T-helper 1 cell treated with Interleukin-12 subunit alpha and Interleukin-12 subunit beta and Interleukin-4 antibody, amounts not matched to agents 30 ng/mL and 1 ng/mL, for 36 hours (primary cell): ENCODE measurements at regions not wholly inside any gene's neighbourhood (a gene's known extent, or its start where the extent isn't known, plus 50 kb on each side); places are given as distances from the start of the nearest gene placed in this dataset.

Experiments used
- intact Hi-C: fragments of 100-400 bp; cut with micrococcal nuclease; formaldehyde crosslinking; loops from one replicate; pipeline ENCODE4 v1.15.1; 2024

DNA sequence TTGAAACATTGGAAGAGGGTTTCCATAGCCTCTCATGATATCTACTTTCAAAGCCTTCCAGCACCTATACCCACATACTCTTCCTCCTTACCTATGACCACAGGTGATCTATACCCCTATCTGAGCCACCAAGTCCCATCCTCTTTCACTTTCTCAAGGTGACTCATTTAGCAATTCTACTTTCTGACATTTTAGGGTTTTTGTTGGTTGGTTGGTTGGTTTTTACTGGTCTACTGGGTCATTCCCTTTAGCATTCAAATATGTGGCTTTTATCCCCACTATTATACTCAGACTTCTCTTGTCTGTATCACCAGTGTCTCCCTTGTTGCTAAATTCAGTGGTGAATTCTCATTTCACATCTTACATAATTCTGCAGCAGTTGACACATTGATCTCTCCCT is 130.4 kb upstream of the STEAP4 start:
- intact Hi-C loops: no loop called here

GRCh38 chr7:88432301-88432700 is 125.6 kb upstream of the STEAP4 start:
- intact Hi-C loops: no loop called here

- intact Hi-C loops: no loop called here
Measured at GRCh38 chr7:88431882-88432281, 125.2 kb upstream of the STEAP4 start.

- intact Hi-C loops: no loop called here
Measured at GRCh38 chr7:88429382-88429781, 122.7 kb upstream of the STEAP4 start.

GRCh38 chr7:88402529-88402928 is 95.8 kb upstream of the STEAP4 start:
- intact Hi-C loops: no loop called here

DNA sequence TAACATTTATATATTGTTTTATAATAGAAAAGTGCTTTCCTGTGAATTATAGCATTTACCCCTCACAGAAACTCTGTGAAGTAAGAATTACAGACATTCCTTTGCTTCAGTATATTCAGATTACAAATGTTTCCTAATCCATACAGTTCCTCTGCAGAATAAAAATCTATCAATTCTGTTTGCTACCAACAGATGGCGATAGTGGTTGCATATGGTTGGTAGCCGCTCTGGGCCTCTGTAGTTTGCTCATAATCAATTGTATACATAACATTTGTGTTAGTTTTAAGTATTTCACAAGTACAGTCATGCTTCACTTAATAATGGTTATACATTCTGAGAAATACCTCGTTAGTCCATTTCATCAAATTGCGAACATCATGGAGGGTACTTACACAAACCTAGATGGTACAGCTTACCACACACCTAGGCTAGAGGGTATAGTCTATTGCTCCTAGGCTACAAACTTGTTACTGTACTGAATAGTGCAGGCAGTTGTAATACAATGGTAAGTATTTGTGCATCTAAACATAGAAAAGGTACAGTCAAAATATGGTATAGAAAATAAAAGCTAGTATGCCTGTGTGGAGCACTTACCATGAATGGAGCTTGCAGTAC is 94.4 kb upstream of the STEAP4 start:
- intact Hi-C loops: loop anchor here (2.0 kb wide), 1 partner anchor 1222 kb away; no protein-coding TSS in a partner anchor

- intact Hi-C loops: loop anchor here (2.0 kb wide), 1 partner anchor 1223 kb away; no protein-coding TSS in a partner anchor
Measured at GRCh38 chr7:88399696-88400240, 93.1 kb upstream of the STEAP4 start.

GRCh38 chr7:88399036-88399435 is 92.3 kb upstream of the STEAP4 start:
- intact Hi-C loops: no loop called here

DNA sequence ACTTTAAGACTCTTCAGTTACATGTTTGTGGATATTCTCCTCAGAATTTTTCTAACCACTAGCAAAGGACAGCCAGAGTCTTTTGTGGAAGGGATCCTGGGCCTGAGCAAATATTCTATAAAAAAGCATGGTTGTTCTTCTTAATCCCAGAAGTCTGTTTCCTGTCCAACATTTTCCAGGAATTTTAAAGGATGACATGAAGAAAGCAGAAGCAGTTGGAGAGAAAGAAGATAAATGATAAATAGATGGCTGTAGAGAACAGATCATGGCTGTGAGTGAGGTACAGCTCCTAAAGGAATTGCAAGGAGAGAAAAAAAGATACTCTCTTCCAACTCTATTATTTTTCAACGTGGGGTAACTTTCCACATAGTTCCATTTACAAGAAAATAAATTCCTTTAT is 91.8 kb upstream of the STEAP4 start:
- intact Hi-C loops: no loop called here

DNA sequence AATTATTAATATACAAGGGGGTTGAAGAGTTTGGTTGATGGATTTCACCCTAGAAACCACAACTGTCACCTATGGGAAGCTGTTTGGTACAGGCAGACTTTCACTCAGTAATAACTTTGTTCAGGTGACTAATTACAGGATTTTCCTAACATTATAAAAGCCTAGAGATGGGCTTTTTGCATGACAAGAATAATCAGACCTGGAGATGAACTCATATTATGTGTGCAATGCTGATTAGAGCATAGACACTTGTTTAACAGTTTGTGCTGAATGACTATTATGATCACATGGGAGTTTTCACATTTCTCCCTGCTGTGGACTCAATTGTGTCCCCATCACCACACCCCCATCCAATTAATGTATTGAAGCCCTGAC is 90.2 kb upstream of the STEAP4 start:
- intact Hi-C loops: no loop called here

DNA sequence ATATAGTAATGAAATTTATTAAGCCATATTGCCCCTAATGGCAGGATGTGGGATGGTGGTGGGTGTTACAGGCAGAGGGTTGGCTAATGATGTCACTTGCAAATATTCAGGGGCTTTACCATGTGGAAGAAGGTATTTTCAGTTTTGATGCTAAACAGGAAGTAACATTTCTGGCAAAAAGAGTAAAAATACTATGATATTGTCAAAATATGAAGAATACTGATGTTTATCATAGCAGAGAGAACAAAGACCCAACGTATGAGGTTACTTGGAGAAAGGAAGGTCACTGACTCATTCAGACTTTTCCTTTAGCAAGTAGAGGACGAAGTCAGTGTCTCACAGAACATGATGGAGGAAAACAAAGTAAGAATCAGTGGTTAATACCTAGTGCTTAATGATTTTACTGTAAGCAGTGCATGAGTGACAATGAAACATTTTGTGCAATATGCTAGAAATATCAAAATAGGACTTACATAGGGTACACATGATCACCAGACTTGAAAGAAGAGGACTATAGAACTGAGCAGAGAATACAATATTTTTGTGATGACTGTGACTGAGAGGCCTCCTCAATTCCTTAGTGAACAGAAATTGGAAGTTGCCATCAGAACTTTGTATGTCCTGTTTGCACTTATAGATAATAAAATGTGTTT is 89.7 kb upstream of the STEAP4 start:
- intact Hi-C loops: no loop called here

- intact Hi-C loops: no loop called here
Measured at GRCh38 chr7:88395715-88396114, 89.0 kb upstream of the STEAP4 start.

- intact Hi-C loops: no loop called here
Measured at GRCh38 chr7:88391247-88391646, 84.6 kb upstream of the STEAP4 start.

DNA sequence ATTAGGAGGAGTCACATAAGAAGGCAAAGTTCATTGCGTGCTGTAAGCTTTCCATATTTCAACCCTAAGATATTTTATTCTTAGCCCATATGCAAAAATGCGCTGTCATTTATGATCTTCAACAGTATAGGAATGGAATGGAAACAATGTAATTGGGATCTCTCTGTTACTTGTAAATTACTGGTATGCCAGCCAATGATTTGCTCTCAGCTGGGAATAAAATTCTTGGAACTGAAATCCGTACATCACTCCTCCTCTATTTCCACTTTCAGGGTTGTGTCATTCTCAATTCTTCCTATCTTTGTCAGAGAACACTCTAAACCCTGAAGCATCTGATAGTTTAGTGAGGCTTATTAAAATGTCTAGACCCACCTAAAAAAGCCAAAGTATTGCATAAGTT is 80.7 kb upstream of the STEAP4 start:
- intact Hi-C loops: no loop called here

GRCh38 chr7:88386665-88387156 is 80.0 kb upstream of the STEAP4 start:
- intact Hi-C loops: no loop called here

DNA sequence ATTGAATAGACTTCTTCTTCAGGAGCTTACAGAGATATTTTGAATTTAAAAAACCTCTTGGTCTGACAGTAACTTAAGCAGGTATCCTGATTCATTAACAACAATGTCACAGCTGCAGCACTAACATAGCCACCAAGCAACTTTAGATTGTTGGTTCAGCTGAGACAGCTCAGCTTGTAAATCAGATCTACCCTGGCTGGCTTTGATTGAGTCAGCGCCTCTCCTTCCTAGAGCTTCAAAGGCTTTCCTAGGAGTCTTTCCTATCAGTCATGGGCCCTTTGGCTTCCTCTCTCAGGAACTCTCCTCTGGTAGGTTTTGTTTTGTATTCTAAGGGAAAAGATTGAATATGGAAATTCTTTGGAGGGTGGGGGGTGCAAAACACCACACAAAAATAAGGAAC is 70.7 kb upstream of the STEAP4 start:
- intact Hi-C loops: no loop called here

GRCh38 chr7:88368686-88369085 is 62.0 kb upstream of the STEAP4 start:
- intact Hi-C loops: no loop called here

- intact Hi-C loops: no loop called here
Measured at GRCh38 chr7:88366845-88367244, 60.2 kb upstream of the STEAP4 start.

- intact Hi-C loops: no loop called here
Measured at GRCh38 chr7:88363869-88364268, 57.2 kb upstream of the STEAP4 start.

GRCh38 chr7:88363249-88363648 is 56.6 kb upstream of the STEAP4 start:
- intact Hi-C loops: no loop called here

GRCh38 chr7:88361357-88361756 is 54.7 kb upstream of the STEAP4 start:
- intact Hi-C loops: no loop called here

DNA sequence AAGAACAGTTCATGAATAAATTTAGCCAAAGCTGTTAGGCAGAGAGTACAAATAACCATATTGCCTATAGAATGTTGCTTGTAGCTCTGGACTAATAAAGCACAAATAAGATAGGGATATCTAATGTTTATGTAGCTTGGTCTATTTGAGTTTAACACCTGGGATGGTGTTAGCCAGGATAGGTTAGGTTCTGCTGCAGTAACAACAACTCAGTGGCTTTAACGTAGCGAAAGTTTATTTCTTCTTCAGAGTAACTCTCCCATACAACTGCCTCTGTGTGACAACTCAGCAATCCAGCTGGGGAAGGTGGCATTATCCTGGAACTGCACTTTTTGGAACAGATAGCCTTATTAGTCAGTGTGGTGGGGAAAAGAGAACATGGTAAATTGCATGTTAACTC is 52.2 kb upstream of the STEAP4 start:
- intact Hi-C loops: loop anchor here (5.0 kb wide), 1 partner anchor 117 kb away; no protein-coding TSS in a partner anchor

DNA sequence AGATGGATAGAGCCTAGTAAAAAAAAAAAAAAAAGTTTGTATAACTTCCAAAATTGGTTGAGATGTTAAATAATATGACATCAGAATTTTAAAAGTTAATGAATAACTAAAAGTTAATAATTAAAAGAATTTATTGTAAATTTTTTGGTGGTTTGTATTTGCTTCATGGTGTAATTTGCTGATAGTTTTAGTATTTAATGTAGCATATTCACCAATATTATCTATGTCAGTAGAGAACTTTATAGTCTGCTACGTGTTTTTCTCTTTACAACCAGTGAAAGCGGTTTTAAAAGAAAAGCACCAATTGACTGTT is 51.8 kb upstream of the STEAP4 start:
- intact Hi-C loops: loop anchor here (5.0 kb wide), 1 partner anchor 116 kb away; no protein-coding TSS in a partner anchor
